GM12878 (cell line): ENCODE measurements at regions not wholly inside any gene's neighbourhood (a gene's known extent, or its start where the extent isn't known, plus 50 kb on each side); places are given as distances from the start of the nearest gene placed in this dataset.

Source experiments
- NR2C1 ChIP-seq: fragments of 450-650 bp; IDR thresholded peaks from 2 replicates; pipeline ENCODE4 v1.6.1; 2017; ENCODE audit warnings: antibody characterized with exemption, mild to moderate bottlenecking, moderate library complexity
- RAD21 ChIP-seq: IDR thresholded peaks from 2 replicates; pipeline ENCODE4 v1.6.1; 2011; ENCODE audit warnings: mild to moderate bottlenecking, low read depth, low read length, moderate library complexity; ENCODE audit not compliant: insufficient read depth
- SMAD1 ChIP-seq: fragments of 450-650 bp; IDR thresholded peaks from 2 replicates; pipeline ENCODE4 v1.6.1; 2018; ENCODE audit warnings: mild to moderate bottlenecking, low read depth; ENCODE audit not compliant: partially characterized antibody
- TF ChIP-seq, protein P1 (sequence below): fragments of 150-350 bp; IDR thresholded peaks from 2 replicates; pipeline ENCODE4 v1.6.1; 2016; ENCODE audit warnings: low read depth, low read length
- TF ChIP-seq, protein P2 (sequence below): fragments of 450-650 bp; IDR thresholded peaks from 2 replicates; pipeline ENCODE4 v1.6.1; 2016; ENCODE audit warnings: mild to moderate bottlenecking

DNA sequence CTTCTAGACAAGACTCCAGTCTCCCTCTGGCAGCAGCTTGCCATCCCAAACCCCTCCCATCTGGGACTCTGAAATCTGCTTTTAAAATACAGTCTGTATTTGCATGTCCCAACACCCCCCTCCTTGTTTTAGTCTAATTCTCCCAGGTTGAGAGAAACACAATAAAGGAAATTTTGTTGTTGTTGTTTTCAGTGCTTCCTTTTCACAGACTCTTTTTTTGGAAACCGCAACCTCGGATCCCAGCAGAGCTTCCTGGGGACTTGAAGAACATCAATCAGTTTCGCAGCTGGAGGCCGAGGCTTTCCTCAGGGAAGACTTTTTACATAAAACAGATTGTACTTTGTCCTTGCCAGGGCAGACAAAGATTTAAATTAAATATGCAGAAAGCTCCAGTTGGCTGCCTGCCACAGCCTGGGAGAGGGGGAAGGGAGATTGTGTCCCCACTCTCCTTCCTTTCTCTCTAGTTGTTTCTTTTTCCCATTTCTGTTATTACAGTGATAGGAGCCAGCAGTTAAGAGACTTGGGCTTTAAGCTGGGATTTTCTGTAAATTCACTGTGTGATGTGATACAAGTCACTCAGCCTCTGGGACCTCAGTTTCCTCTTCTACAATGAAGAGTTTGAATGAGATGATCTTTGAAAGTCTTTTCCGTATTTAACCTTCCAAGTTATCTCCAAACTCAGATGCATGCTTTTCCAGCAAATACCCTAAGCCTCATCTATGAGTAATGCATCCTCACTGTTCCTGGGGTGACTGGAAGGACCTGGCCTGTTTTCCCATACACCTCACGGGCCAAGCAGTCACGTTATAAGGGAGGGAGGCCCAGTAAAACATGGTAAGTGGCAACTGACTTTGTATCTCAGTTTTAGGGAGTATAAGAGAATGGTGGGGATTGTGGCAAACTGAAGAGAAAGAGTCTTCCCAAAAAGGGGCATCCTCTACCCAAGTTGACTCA is 192.3 kb downstream of the REEP3 start (continued):
- TF ChIP-seq, protein P1, sequence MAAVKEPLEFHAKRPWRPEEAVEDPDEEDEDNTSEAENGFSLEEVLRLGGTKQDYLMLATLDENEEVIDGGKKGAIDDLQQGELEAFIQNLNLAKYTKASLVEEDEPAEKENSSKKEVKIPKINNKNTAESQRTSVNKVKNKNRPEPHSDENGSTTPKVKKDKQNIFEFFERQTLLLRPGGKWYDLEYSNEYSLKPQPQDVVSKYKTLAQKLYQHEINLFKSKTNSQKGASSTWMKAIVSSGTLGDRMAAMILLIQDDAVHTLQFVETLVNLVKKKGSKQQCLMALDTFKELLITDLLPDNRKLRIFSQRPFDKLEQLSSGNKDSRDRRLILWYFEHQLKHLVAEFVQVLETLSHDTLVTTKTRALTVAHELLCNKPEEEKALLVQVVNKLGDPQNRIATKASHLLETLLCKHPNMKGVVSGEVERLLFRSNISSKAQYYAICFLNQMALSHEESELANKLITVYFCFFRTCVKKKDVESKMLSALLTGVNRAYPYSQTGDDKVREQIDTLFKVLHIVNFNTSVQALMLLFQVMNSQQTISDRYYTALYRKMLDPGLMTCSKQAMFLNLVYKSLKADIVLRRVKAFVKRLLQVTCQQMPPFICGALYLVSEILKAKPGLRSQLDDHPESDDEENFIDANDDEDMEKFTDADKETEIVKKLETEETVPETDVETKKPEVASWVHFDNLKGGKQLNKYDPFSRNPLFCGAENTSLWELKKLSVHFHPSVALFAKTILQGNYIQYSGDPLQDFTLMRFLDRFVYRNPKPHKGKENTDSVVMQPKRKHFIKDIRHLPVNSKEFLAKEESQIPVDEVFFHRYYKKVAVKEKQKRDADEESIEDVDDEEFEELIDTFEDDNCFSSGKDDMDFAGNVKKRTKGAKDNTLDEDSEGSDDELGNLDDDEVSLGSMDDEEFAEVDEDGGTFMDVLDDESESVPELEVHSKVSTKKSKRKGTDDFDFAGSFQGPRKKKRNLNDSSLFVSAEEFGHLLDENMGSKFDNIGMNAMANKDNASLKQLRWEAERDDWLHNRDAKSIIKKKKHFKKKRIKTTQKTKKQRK = no peak
- TF ChIP-seq, protein P2, sequence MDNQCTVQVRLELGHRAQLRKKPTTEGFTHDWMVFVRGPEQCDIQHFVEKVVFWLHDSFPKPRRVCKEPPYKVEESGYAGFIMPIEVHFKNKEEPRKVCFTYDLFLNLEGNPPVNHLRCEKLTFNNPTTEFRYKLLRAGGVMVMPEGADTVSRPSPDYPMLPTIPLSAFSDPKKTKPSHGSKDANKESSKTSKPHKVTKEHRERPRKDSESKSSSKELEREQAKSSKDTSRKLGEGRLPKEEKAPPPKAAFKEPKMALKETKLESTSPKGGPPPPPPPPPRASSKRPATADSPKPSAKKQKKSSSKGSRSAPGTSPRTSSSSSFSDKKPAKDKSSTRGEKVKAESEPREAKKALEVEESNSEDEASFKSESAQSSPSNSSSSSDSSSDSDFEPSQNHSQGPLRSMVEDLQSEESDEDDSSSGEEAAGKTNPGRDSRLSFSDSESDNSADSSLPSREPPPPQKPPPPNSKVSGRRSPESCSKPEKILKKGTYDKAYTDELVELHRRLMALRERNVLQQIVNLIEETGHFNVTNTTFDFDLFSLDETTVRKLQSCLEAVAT = no peak
- TF ChIP-seq SMAD1 = no peak
- TF ChIP-seq NR2C1 = no peak
- no peak for TF ChIP-seq RAD21
